ENCODE measurements at regions not wholly inside any gene's neighbourhood (a gene's known extent, or its start where the extent isn't known, plus 50 kb on each side); places are given as distances from the start of the nearest gene placed in this dataset.

DNA sequence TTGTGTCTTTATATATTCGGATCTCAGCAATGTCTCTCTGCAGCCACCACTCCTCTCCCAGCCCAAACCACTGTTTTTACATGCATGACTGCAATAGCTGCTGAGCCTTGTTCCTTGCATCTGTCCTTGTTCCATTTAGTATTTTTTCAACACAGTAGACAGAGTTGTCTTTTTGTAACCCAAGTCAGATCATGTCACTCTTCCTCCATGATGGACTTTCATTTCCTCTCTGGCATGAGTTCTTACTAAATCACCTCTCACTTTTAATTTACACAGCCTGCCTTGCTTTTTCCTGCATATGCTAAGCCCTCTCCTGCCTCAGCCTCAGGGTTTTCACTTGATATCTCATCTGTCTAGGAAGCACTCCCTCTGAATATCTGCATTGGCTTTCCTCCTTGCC, 353.2 kb downstream of the HGF start:
- TF ChIP-seq POLR2A (IDR thresholded peaks at IDR 0.05): no peak
- TF ChIP-seq EP300 (IDR thresholded peaks at IDR 0.05): no peak
- TF ChIP-seq, protein P1, sequence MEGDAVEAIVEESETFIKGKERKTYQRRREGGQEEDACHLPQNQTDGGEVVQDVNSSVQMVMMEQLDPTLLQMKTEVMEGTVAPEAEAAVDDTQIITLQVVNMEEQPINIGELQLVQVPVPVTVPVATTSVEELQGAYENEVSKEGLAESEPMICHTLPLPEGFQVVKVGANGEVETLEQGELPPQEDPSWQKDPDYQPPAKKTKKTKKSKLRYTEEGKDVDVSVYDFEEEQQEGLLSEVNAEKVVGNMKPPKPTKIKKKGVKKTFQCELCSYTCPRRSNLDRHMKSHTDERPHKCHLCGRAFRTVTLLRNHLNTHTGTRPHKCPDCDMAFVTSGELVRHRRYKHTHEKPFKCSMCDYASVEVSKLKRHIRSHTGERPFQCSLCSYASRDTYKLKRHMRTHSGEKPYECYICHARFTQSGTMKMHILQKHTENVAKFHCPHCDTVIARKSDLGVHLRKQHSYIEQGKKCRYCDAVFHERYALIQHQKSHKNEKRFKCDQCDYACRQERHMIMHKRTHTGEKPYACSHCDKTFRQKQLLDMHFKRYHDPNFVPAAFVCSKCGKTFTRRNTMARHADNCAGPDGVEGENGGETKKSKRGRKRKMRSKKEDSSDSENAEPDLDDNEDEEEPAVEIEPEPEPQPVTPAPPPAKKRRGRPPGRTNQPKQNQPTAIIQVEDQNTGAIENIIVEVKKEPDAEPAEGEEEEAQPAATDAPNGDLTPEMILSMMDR (IDR thresholded peaks at IDR 0.05): no peak
- TF ChIP-seq POLR2AphosphoS5 (IDR thresholded peaks at IDR 0.05): no peak
- 90 to 93% methylated on average over 1 of the region's 1 CpG for WGBS, 2 donors
- DNase-seq: no peak

DNA sequence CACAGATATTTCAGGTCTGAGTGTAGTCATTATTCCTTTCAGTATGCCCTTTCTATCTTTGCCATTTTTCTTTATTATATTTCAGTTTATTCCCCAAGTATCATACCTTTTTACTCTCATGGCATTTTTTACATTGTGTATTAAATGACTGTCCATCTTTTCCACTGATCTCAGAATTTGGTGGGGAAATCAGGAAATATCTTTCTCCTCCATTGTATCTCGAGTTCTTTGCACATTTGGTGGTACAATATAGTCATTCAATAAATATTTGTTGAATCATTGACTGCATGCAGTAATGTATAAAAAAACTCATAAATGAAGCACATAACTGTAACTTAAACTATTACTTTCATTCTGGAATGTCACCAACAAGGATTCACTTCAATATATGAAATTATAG, 354.7 kb downstream of the HGF start:
- H3K36me3 ChIP-seq: no peaks in the 10 kb centered on the region
- intact Hi-C loops (cut with DNase I): no loop called here
- TF ChIP-seq POLR2AphosphoS5 (IDR thresholded peaks at IDR 0.05) (no peak), EP300 (IDR thresholded peaks at IDR 0.05) (no peak), POLR2A (IDR thresholded peaks at IDR 0.05) (no peak)
- TF ChIP-seq, protein P1 (IDR thresholded peaks at IDR 0.05): no peak
- no peak overlapping the region for H3K4me3 ChIP-seq
- WGBS, 2 donors: 52 to 69% methylated on average over 1 of the region's 1 CpG
- H3K9me3 ChIP-seq: no peaks in the 10 kb centered on the region
- H3K4me1 ChIP-seq: peaks cover 0 to 4% (median 2%) of the 10 kb centered on the region in 4 donors
- H3K27ac ChIP-seq: no peak overlapping the region
- no peaks in the 10 kb centered on the region for H3K27me3 ChIP-seq
- no peak for DNase-seq

More for the DNA sequence above, 353.2 kb downstream of the HGF start:
- no peaks in the 10 kb centered on the region for H3K9me3 ChIP-seq
- H3K4me1 ChIP-seq: no peaks in the 10 kb centered on the region
- H3K4me3 ChIP-seq: no peak overlapping the region
- intact Hi-C loops (cut with DNase I): no loop called here
- no peaks in the 10 kb centered on the region for H3K36me3 ChIP-seq
- no peak overlapping the region for H3K27ac ChIP-seq
- H3K27me3 ChIP-seq: no peaks in the 10 kb centered on the region

DNA sequence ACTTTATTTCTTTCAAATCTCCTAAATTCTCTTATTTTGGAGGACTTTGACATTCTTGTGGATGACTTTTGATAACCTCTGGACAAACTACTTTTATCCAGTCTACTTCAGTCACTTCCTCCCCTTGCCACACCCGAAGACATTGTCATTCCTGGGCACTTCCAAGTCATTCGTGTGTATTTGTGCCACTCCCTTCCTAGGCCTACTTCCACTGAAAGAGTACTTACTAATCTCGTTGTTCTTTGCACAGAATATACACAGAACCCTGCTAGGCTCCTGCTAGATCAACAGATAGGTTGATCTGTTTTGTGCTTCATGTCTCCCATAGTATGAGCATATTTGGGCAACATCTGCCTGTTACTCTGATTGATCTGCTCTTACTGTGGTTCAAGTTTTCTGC, 355.4 kb downstream of the HGF start:
- Histone ChIP-seq H3K36me3 (no peaks in the 10 kb centered on the region), H3K9me3 (no peaks in the 10 kb centered on the region), H3K27ac (no peak overlapping the region), H3K4me1 (peaks cover 0 to 8% (median 3%) of the 10 kb centered on the region in 4 donors), H3K4me3 (no peak overlapping the region), H3K27me3 (no peaks in the 10 kb centered on the region)
- DNase-seq: no peak
- intact Hi-C loops (cut with DNase I): no loop called here
- 18 to 61% methylated on average over 3 of the region's 3 CpGs for WGBS, 2 donors
- TF ChIP-seq, protein P1 (IDR thresholded peaks at IDR 0.05): no peak
- TF ChIP-seq POLR2AphosphoS5 (IDR thresholded peaks at IDR 0.05) (no peak), POLR2A (IDR thresholded peaks at IDR 0.05) (no peak), EP300 (IDR thresholded peaks at IDR 0.05) (no peak)

DNA sequence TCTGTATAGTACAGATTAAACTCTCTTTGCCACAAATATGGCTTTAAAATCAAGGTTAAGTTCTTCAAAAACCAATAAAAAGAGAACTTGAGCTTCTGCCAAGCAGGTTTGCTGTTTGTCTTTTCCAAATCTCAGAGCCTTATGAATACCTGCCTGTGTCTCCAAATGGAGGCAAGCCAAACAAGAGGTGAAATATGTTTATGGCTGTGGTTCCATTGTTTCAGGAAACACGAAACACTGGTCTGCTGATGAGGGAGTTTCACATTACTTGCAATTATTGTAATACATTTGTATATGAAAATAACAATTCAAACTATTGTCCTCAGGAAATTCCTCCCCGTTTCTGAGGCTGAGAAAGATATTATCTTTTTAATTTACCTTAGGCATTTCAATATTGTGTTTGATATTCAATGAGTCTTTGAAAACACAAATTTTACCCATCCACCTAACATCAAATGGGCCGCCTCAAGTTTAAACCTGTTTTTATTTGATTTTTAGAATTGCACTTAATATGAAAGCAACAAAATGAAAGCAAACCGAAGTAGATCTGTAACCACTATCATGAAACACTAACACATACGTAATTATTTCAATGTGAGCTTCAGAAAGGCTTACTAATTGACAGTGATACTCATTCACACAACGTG, 359.3 kb downstream of the HGF start:
- H3K9me3 ChIP-seq: no peaks in the 10 kb centered on the region
- H3K4me3 ChIP-seq: no peak overlapping the region
- H3K4me1 ChIP-seq: peaks cover 0 to 8% (median 3%) of the 10 kb centered on the region in 4 donors
- no peak overlapping the region for H3K27ac ChIP-seq
- DNase-seq: no peak
- TF ChIP-seq POLR2AphosphoS5 (IDR thresholded peaks at IDR 0.05) (no peak), EP300 (IDR thresholded peaks at IDR 0.05) (no peak)
- TF ChIP-seq, protein P1 (IDR thresholded peaks at IDR 0.05): no peak
- 22 to 68% methylated on average over 6 of the region's 6 CpGs for WGBS, 2 donors
- no peaks in the 10 kb centered on the region for H3K36me3 ChIP-seq
- intact Hi-C loops (cut with DNase I): no loop called here
- H3K27me3 ChIP-seq: no peaks in the 10 kb centered on the region

DNA sequence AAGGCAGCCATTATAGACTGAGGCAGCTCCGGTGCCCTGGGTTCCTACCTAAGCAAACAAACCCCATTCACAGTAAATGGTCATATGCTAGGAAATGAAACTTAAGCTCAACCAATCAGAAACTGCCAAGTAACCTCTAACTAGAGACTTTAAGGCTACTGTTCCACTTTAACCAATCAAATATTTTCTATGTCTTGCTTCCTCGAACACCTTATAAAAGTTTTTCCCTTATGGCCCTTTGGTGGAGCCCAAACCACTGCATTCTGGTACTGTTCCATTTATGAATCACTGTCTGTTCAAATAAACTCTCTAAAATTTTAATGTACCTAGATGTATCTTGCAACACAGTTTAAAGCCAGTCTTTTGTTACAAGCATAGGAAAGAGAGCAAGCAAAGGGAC, 361.1 kb downstream of the HGF start:
- H3K27me3 ChIP-seq: no peaks in the 10 kb centered on the region
- no peak overlapping the region for H3K4me3 ChIP-seq
- no peaks in the 10 kb centered on the region for H3K9me3 ChIP-seq
- H3K4me1 ChIP-seq: peaks cover 0 to 8% (median 3%) of the 10 kb centered on the region in 4 donors
- TF ChIP-seq, protein P1 (IDR thresholded peaks at IDR 0.05): no peak
- TF ChIP-seq EP300 (IDR thresholded peaks at IDR 0.05): no peak
- no peak for TF ChIP-seq POLR2A (IDR thresholded peaks at IDR 0.05)
- TF ChIP-seq POLR2AphosphoS5 (IDR thresholded peaks at IDR 0.05): no peak
- H3K27ac ChIP-seq: no peak overlapping the region
- intact Hi-C loops (cut with DNase I): no loop called here
- 89 to 91% methylated on average over 2 of the region's 2 CpGs for WGBS, 2 donors
- DNase-seq: no peak
- H3K36me3 ChIP-seq: no peaks in the 10 kb centered on the region

Data from sigmoid colon (tissue), 6 donors.